ENCODE measurements at regions not wholly inside any gene's neighbourhood (a gene's known extent, or its start where the extent isn't known, plus 50 kb on each side); places are given as distances from the start of the nearest gene placed in this dataset.
"Not testable (repeated sequence)": the region's sequence is repeated elsewhere in the genome, so short reads cannot be mapped to it uniquely, and the experiment has no call there.

DNA sequence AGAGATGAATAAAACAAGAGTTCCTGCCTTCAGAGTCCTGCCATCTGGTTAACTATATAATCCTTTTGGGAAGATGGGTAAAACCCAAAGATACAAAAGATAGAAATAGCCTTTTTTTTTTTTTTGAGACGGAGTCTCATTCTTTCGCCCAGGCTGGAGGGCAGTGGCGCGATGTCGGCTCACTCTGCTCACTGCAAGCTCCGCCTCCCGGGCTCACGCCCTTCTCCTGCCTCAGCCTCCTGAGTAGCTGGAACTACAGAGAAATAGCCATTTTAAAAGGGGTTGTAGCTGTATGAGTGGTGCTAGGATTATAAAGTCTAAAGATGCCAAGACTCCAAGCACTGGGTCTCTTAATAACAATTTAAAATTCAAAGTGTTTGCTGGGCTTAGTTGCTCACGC lies 97.2 kb downstream of the KDR start:
- DNase-seq (ENCODE audit: low spot score) = no peak

DNA sequence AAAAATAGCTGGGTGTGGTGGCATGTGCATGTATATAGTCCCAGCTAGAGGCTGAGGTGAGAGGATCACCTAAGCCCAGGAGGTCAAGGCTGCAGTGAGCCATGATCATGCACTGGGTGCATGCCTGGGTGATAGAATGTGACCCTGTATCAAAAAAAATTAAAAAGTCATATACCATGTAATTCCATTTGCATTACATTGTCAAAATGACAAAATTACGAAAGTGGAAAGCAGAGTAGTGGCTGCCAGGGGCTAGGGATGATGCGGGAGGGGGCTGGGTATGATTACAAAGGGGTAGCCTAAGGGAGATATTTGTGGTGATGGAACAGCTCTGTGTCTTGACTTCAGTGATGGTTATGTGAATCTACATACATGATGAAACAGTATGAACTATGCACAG lies 97.8 kb downstream of the KDR start:
- DNase-seq (ENCODE audit: low spot score) = no peak

DNA sequence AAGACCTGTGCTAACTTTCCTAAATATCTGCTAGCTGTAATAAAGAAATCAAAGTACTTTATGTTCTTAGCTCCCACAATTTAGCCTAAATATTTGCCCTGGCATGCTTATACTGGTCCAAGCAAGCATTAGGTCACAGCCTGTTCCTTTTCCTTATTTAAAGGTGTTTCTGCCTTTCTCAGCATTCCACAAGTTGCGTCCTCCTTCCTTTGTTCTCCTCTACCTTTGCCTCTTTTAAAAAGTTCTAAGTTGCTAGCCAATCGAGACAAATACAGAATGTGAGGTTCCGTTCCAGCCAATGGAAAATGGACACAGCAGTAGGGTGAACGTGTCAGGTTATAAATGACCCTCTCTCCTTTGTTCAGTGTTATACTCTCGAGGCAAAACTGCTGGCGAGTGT lies 99.9 kb downstream of the KDR start:
- DNase-seq (ENCODE audit: low spot score) = not testable (repeated sequence)

DNA sequence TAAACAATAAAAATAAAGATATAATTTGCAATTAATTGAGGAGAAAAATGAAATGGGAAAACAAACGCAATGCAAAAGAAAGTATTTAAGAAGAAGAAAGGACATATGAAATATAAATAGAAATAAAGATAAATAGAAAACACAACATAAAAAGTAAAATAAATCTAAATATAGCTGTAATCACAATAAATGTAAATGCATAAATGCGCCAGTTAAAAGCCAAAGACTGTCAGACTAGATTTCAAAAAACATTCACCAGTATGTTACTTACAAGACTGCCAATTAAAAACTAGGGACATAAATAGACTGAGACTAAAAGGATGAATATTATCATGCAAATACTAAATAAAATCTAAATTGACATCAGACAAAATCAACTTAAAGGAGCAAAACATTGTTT lies 102.4 kb downstream of the KDR start:
- no peak for DNase-seq (ENCODE audit: low spot score)

DNA sequence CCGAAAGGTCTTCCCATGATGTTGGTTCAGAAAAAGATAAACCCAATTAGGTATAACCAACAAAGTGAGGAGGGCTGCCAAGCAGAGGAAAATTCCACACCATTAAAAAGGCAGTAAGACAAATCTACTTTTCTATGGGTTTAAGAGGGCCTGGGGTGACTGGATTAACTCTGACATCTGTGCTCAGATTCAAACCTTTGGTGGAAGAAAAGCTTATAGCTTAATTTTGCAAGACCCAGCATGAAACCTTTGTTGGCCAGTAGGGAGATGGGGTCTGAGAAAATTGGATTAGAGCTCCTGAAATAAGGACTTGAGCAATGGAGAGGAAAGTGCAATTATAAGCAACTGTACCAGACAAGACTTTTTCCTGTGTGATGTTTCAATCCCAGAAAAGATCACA lies 104.2 kb downstream of the KDR start:
- DNase-seq (ENCODE audit: low spot score) = no peak

DNA sequence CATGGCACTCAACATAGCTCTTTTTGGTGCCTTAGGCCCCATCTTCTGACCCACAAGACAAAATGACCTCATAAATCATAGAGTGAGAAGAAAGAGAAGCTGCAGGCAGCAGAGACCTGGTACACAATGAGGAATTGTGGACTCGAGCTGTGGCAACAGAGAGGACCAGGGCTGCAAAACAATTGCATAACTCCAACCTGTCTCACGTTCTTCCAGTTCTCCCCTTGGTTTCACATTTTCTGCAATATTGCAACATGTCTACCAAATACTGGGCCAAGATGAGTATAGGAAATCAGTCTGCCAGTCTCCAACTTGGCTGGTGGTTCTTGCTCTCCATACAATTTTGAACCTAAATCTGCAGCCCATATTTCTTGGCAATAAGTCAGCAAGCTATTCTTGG lies 105.3 kb downstream of the KDR start:
- no peak for DNase-seq (ENCODE audit: low spot score)

DNA sequence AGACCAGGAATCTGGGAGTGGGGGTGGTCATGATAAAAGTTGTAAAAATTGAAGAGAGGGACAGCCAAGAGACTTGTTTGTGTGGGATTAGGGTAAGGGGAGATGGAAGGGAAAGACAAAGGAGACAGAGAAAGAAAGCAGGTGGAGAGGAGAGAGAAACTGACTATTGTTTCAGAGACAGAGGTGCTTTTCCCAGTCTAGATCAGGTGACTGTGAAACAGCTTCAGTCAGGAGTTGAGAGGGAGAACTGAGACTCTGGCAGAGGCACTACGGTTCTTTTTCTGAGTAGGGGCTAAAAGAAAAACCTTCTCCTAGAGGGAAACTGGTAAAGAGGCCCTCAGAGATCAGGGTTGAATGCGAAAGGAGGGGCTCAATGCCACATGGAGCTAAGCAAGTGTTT lies 106.4 kb downstream of the KDR start:
- DNase-seq (ENCODE audit: low spot score) = no peak

DNA sequence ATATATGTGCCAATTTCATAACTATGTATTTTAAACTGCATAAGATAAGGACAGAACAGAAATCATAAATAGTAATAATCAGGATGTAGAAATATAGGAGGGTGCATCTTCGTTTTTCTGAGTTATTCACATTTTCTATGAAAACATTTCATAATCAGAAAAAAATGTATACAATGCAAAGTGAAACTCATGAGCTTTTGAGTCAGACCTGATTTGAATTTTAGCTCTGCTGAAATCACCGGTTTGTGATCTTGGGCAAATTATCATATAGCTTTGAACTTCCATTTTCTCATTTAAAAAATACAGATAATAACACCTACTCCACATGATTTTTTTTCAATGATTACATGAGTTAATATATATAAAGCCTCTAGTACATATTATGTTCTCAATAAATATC lies 106.9 kb downstream of the KDR start:
- no peak for DNase-seq (ENCODE audit: low spot score)

DNA sequence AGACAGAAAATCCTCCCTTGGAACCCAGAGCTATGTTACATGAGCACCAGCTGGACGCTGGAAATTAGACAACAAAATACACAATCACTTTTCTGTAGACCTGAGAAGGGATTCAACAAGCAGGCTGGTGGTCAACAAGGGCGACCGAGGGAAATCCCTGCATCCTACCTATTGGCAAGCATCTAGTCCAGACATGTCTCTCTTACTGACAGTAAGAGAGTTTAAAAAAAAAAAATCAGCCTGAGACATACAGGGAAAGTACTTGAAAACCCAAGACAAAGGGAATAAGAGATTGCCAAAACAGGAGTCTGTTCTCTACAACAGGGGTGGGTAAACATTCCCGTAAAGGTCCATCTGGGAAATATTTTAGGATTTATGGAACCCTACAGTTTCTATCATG lies 108.0 kb downstream of the KDR start:
- DNase-seq (ENCODE audit: low spot score) = no peak

DNA sequence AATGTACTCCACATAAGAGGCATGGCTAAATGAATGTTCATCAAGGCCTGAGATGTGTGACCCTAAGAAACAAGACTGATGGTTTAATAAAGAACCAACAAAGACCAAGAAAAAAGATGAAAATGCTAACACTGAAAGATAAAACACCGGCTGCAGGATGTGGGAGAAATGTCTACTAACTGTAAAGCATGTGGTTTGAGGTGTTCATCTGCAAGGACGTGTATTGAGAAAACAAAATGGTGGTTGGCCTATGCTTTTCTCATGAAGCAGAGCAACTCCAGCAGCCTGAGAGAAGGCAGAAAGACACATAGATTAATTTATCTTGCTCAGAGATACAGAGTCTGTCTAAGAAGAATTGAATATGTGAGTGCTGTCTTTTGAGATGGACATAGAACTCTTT lies 109.3 kb downstream of the KDR start:
- DNase-seq (ENCODE audit: low spot score) = no peak

DNA sequence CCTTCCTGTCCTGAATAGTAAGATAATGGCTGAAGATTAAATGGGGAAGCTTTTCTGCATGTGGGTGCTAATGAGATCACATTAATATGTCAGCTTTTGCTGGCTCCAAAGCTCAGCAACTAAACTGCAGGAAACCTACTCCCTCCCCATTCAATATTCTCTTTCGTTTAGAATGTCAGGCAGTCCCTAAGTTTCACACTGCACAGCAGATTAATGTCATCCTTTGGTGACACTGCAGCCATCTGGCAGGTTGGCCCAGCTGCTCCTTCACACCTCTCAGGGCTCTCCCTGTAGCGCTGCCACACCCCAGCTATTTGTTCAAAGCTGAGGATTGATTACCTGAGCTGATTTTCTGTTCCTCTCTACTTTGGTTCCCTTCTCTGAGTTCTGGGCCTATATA lies 110.5 kb downstream of the KDR start:
- no peak for DNase-seq (ENCODE audit: low spot score)

DNA sequence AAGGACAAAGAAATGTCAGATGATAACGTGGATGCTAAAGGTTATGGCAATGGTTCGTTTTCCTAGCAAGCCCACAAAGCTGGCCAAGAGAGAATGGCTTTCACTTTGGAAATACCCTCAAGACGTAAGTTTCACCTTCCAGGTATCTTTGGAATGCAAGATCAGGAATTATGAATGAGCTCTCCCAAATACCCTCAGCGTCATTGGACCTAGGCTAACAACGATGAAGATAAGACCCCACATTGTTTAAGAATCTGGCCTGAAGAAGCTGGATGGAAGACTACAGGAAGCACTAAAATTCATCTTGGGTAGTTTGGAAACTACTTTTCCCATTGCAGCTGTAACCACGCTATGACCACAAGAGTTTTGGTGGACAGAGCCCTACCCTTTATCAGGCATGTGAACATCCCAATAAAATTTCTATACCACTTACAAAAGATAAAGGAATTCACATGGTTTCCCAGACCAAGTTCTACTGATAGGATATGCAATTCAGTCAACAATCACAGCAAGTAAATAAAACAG lies 111.9 kb downstream of the KDR start:
- DNase-seq (ENCODE audit: low spot score) = no peak

DNA sequence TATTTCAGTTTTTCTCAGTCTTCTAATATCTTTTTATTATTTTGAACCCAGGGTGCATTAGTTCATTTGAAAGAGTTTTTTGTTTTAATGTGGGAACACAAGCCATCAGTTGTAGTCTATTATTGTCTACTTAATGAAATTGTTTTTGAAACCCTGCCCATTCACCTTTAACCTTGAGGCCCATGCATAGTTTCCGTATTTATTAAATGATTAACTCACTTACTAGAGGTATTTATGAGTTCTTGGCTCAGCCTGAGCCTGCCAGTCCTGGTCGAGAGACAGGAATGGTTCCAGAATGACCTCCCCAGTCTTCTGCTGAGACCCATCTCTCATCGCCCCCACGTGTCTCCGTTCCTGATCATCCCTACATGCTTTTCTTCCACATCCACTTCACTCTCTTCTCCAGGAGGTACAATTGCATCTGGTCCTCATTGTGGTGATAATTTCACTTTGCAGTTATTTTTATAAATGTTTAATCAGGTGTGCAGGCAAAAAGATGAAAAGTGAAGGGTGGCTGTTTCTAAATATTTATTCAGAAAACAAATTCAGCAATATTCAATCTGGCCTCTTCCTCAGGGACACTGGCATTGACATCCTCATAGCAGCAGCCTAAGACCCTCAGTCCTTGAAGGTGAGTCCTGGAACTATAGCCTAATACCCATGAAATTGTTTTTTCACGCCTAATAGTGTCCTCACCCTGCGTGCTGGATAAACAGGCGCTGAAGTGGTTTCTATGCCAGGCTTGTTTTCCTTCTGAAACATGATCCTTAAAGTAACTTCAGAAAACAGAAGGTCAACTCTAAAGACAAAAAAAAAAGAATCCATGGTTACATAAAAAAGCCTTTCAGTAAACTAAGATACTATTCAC lies 112.8 kb downstream of the KDR start:
- DNase-seq (ENCODE audit: low spot score) = no peak

DNA sequence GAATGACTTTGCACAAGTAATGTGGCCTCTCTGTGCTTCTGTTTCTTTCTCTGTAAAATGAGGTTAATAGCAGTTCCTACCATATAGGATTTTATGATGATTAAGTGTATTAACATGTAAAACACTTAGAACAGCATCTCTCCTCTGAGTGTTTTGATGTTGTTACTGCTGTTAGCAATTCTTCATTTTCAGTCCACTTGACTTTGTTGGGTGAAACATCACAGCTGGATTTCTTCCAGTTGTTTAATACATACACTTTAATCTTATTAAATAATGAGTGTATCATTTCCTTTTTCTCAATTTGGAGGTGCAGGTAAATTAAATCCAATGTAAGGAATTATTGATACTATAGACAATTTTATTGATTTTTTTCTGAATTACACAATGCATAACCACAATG lies 113.6 kb downstream of the KDR start:
- DNase-seq (ENCODE audit: low spot score) = no peak

DNA sequence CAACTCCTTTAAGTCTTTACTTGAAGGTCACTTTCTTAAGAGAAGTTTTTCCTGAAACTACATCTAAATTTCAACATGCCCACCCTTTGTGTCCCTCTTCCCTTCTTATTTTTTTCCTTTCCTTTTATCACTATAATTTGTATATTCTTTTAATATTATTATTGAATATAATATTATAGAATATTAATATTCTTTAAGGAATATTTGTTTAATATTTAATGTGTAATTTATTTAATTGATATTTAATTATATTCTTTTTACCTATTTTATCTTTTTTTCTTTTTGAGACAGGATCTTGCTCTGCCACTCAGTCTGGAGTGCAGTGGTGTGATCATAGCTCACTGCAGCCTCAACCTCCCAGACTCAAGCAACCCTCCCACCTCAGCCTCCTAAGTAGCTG lies 114.8 kb downstream of the KDR start:
- no peak for DNase-seq (ENCODE audit: low spot score)

DNA sequence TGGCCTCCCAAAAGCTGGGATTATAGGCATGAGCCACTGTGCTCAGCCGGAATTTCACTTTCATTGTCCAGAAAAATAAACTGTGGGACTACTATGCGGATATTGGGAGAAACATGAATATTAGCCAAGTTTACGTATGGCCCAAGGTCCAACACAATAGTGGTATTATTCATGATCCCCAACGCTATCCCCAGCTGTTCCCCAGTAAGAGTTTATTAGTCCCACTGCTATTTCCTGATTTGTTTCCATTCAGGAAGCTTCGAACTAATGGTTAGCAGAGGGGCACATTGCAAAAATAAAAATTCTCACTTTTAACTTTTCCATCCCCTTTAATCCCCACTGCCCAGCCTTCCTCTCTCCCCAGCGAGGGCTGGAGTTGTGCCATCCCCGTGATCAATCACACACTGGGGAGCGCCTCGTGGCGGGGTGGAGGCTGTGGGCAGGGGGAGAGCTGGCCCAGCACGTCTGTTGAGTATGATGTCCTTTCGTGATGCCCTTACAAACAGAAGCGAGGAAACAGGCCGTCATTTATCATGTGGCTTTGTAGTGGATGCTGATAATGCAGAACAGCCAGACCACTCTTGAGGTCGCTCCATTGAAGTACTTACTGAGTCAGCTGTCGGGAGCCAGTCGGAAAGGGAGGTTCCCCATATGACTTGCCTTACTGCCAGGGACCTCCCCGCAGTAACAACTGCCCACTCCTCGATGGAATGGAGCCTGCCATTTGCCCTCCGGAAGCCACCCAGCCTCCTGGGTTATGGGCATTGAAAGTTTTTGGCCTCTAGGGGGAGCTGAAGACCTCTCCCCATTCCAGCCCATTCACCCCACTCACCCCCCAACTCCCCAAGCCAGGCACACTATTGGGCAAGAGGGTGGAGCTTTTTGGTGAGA lies 117.0 kb downstream of the KDR start:
- DNase-seq (ENCODE audit: low spot score) = no peak

DNA sequence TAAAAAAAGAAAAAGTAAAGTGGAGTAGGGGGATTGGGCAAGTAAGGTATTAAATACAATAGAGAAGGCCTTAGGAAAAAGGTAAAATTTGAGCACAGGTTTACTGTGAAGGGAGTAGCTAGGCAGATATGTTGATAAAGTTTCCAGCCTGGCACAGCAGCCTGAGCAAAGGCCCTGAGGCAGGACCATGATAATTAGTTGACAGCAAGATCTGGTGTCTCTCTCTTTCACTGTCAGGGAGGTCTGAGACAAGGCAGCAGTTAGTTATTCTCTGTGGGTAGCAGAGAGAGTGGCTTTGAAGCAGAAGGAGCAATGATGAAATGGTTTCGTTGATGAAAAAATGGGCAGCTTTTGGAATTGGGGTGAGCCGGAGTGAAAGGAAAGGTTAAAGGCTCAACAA lies 119.5 kb downstream of the KDR start:
- no peak for DNase-seq (ENCODE audit: low spot score)

DNA sequence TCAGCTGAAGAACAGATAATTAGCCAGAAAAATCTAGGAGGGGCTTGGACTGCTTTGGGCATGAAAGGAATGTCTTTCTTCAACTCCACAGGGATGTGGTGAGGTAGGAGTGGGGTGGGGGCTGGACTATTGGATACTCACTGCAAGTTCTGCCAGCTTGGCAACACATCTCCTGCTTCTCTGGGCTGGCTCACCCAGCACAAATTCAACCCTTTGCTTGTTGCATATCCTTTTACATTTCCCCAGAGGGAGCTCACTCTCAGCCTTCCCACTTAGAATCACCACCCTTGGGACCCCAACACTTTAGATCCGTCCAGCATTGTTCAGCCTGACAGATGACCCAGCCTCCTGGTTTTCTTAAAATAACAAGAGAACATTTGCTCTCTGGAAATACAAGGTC lies 120.6 kb downstream of the KDR start:
- no peak for DNase-seq (ENCODE audit: low spot score)

DNA sequence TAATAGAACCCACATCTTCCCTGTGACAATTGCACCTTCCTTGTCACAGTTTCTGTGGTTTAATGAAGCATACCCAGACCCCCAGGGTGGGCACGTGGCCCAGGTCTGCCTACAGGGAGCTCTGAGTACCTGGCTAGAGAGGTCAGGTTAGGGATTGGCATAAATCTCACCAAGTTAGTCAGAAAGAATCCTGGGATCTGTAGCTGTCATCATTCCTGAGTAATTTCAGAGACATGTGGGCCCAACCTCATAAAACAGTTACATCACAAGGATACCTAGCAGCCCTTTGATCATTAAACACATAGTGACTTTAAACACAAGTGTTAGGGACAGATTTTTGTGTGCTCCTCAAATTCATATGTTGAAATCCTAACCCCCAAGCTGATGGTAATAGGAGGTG lies 123.0 kb downstream of the KDR start:
- DNase-seq (ENCODE audit: low spot score) = no peak

DNA sequence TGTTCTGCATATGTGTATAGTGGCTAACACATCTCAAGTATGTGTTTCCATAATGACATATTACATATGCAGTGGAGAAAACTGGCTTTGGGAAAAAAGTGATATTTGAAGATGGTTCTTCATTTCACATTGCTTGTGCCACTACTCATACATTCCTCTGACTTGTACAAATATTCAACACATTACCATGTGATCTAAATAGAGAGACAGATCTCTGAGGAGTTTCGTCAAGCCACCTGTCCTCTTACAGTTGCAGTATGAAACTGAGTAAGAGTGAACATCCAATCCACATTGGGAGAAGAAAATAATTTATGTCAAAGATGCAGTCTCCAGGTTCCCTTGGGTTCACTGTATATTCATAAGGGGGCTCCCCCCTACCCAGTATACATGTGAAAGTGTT lies 123.9 kb downstream of the KDR start:
- DNase-seq (ENCODE audit: low spot score) = no peak

DNA sequence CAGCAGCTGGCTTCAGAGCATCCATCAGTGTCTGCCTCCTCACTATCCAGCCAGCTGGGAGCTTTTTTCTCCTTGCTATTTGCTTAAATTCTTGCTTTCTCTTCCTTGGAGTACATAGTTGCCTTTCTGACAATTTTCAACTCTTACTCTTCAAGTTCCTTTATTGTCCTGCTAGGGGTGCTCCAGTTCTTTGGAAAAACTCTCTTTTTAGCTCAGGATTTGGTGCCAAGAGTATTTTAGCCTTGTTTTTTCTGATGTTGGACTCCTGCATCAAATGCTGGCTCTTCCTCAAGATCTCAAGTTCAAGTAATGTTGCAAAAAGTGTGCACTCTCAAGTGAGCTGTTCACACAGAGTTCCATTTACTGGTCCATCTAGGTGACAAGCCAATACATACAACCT lies 126.4 kb downstream of the KDR start:
- DNase-seq (ENCODE audit: low spot score) = no peak

DNA sequence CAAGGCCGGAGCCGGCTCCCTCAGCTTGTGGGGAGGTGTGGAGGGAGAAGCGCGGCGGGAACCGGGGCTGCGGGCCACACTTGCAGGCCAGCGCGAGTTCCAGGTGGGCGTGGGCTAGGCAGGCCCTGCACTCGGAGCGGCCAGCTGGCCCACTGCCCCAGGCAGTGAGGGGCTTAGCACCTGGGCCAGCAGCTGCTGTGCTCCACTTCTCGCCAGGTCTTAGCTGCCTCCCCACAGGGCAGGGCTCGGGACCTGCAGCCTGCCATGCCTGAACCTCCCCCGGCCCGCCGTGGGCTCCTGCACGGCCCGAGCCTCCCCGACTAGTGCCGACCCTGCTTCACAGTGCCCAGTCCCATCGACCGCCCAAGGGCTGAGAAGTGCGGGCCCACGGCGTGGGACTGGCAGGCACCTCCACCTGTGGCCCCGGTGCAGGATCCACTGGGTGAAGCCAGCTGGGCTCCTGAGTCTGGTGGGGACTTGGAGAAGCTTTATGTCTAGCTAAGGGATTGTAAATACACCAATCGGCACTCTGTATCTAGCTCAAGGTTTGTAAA lies 131.8 kb downstream of the KDR start:
- not testable (repeated sequence) for DNase-seq (ENCODE audit: low spot score)

DNA sequence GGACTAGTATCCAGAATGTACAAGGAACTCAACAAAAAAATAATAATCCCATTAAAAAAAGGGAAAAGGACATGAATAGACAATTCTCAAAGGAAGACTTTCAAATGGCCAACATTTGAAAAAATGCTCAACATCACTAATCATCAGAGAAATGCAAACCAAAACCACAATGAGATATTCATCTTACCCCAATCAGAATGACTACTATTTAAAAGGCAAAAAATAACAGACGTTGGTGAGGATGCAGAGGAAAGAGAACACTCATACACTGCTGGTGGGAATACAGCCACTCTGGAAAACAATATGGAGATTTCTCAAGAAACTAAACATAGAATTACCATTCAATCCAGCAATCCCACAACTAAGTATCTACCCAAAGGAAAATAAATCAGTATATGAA lies 133.1 kb downstream of the KDR start:
- no peak for DNase-seq (ENCODE audit: low spot score)
